Right renal pelvis (tissue), 4 donors: ENCODE measurements at regions not wholly inside any gene's neighbourhood (a gene's known extent, or its start where the extent isn't known, plus 50 kb on each side); places are given as distances from the start of the nearest gene placed in this dataset.

Experiments used
- DNase-seq, 4 donors: peaks; one replicate each; pipeline ENCODE4 v3.0.0-alpha.2; 2013; ENCODE audit warnings: low read depth in 4 of 4, low spot score in 3 of 4, missing footprints in 1 of 4

DNA sequence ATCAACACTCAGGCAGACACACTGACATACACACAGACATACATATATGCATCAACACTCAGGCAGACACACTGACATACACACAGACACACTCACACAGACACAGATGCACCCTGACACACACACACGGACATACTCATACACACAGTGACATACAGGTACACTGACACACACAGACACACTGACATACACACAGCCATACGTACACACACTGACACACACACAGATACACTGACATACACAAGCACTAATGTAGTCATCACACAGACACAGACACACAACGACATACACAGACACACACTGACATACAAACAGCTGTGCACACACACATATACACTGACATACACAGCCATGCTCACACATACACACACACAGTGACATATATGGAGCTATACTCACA, 131.0 kb upstream of the CSF3R start:
- no peak for DNase-seq

- DNase-seq = no peak
These were observed 130.2 kb upstream of the CSF3R start for GRCh38 chr1:36612881-36613280.

GRCh38 chr1:36612121-36612520, 129.4 kb upstream of the CSF3R start:
- DNase-seq = no peak

- peak in 3 of 4 donors; percentile 34 to 49 (median 36) for DNase-seq
These were observed 126.7 kb upstream of the CSF3R start for GRCh38 chr1:36609241-36610027.

DNA sequence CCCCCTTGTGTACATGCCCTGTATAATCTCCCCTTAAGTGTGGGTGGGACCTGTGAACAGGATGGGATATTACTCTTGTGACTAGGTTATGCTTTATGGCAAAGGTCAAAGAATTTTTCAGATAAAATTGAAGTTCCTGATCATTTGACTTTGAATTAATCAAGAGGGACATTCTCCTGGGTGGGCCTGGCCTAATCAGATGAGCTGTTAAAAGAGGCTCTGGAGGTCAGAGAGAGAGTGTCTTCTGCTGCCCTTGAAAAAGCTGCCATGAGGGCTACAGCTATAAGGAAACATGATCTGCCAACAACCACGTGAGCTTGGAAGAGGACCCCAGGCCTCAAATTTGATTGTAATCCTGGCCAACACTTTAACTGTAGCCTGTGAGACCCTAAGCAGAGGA, 125.6 kb upstream of the CSF3R start:
- no peak for DNase-seq

DNA sequence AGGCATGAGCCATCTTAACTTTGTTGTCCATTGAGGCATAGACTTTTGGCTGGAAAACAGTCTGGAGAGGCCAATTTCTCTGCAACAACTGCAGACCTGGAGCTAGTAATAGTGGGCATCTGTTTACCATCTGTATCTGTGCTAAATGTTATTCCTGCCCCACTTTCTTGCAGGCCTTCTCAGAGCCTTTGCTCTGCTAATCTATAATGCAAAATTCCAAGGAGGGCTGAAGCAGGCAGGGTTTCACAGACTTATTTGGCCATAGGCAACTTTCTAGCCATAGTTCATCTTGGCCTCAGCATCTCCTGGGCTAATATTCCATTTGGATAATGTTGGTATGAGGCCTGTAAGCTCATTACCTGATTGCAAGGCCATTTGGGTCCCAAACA, 124.5 kb upstream of the CSF3R start:
- no peak for DNase-seq

GRCh38 chr1:36606641-36607262, 124.0 kb upstream of the CSF3R start:
- no peak for DNase-seq

DNA sequence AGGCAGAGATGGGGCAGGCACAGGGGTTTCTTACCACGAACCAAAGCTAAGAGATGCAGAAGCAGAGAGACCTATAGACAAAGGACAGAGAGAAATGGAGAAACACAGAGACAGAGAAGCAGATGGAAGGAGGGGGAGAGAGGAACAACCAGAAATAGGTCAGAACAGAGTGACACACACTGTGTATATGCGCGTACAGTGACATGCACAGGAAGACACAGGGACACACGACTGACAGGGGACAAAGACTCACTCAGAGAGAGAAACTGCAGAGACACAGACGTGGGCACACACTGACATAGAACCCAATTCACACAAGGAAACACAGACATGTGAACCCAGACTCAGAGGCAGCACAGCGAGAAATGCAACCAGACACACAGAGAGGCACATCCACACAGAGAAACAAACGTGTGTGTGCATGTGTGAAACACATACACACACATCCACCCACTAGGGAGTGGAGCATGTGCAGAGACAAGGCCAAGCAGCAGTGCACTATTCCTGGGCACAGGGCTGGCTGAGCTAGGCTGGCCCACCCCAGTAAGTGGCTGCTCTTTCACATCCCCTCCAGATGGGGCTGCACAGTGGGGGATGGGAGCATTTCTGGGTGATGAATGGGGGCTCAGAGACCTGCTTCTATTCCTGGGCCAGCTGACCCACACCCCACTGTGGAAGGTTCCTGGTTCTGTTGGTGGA, 123.4 kb upstream of the CSF3R start:
- no peak for DNase-seq

DNA sequence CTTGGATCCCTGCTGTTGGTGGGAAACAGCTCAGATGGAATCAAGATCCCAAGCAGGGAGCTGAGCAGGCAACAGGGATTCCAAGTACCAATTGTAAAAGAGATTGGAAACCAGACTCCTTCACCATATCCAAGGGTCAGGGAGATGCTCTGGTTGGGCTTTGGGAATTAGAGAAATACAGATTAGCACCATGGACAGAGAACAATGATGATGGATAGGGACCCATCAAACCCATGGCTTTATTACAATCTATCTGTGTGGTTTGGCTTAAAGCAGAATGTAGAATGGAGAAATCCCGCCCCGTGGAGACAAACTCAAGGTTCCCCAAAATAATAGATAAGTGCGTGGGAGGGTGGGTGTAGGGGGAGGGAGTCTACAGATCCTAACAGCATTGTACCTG, 120.7 kb upstream of the CSF3R start:
- no peak for DNase-seq

DNA sequence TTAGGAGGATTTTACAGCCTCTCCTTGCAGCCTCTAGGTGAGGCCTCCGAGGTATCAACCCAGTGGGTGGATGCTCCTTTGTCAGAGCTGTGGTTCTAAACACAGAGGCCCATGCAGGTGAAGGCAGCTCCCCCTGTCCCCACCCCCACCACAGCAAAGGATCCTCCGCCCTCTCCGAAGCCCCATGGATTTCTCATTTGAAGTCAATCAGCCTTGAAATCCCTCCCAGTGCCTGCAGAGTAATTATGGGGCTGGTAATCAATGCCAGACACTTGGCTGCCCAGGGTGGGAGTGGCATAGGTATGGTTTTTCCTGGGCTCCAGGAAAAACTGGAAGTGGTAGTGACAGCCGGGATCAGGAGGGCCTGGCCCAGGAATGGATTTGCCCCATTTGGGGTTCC, 119.5 kb upstream of the CSF3R start:
- no peak for DNase-seq

GRCh38 chr1:36599828-36600227, 117.1 kb upstream of the CSF3R start:
- no peak for DNase-seq

GRCh38 chr1:36597514-36597913, 114.8 kb upstream of the CSF3R start:
- DNase-seq = no peak

DNA sequence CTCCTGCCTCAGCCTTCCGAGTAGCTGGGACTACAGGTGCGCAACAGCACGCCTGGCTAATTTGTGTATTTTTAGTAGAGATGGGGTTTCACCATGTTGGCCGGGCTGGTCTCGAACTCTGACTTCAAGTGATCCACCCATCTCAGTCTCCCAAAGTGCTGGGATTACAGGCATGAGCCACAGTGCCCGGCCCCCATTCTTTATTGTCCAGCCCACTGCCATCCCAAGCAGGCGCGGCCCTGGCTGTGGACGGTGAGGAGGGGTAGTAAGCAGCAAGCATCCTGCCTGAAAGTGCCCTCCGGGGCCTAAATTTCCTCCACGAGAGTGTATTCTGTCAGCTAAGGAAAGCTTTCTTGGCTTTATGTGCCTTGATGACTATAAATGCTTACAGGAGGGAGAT, 113.2 kb upstream of the CSF3R start:
- no peak for DNase-seq

- no peak for DNase-seq
These were observed 112.6 kb upstream of the CSF3R start for GRCh38 chr1:36595349-36595748.

DNA sequence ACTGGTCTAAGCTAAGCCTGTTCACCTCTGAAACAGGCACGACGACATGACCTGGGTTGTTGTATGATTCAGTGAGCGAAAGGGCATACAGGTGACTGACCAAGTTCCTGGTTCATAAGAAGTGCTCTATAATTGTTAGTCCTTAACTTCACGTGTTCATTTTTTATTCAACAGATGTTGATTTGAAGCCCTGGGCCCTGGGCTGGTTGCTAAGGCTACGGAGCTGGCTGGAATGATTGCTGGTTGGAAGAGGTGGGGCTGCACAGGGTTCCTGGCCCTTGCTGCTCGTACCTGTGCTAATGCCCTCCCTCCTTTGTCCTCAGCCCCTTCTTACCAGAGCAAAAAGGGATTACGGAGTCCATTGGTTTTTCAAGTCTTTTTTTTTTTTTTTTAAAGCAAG, 111.3 kb upstream of the CSF3R start:
- DNase-seq = no peak

- no peak for DNase-seq
These were observed 108.6 kb upstream of the CSF3R start for GRCh38 chr1:36591278-36591677.

DNA sequence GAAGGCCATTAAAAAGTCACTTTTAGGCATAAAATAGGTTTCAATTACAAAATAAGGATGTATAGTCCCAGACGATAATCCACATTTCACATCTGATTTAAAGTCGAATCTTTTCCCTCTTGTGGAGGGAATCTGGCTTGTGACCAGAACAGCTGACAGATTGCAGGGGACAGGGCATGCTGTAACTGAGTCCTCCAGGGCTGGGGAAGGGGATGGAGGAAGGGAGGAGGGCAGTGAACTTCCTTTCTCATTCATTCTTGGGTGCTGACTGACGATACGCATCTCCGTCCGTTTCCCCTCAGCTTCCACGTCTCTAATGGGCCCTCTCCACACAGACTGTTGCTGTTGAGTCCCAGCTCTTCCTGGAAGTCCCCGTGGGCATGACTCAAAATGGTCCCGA, 108.1 kb upstream of the CSF3R start:
- DNase-seq = no peak

- DNase-seq = no peak
These were observed 107.6 kb upstream of the CSF3R start for GRCh38 chr1:36590264-36590663.

DNA sequence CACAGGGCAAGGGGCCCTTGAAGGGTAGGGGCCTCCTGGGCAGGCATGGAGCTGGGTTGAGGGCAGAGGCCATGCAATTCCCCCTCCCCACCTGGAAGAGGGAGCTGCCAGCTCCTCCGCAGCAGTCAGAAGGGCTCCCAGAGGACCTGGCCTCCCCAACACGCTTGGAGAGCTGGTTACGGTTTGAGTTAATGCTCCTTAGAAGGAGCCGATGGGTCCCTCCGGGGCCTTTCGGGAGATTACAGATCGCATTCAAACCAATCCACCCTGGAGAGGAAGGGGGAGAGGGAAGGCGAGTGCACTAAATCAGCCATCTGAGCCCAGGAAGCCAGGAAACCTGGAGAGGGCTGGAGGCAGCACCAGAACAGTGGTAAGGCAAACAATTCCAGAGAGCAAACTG, 106.3 kb upstream of the CSF3R start:
- DNase-seq = no peak

GRCh38 chr1:36585569-36586548, 103.1 kb upstream of the CSF3R start:
- no peak for DNase-seq
